Stimulated activated naive CD8-positive, alpha-beta T cell treated with anti-CD3 and anti-CD28 coated beads, Interleukin-15, amount 100 ng/mL, for 72 hours (primary cell): ENCODE measurements at regions not wholly inside any gene's neighbourhood (a gene's known extent, or its start where the extent isn't known, plus 50 kb on each side); places are given as distances from the start of the nearest gene placed in this dataset.
A peak's percentile ranks its signal among the peaks of the same experiment; 100 is the strongest.

Source experiments
- ATAC-seq: fragments of 150-1000 bp; cut with Tn5 transposase; 2 replicates; pipeline ENCODE4 v1.10.0; 2021; ENCODE audit warnings: mild to moderate bottlenecking, moderate library complexity
- DNase-seq, 2 donors: peaks; one replicate each; pipeline ENCODE4 v3.0.0; 2021 to 2022
- H3K27ac Mint-ChIP-seq, 2 donors: one replicate each; pipeline ENCODE4 v1.8.0; 2022; ENCODE audit warnings: mild to moderate bottlenecking in 2 of 2, mixed read lengths in 2 of 2, moderate library complexity in 2 of 2
- H3K27me3 Mint-ChIP-seq: one replicate; pipeline ENCODE4 v1.8.0; 2022; ENCODE audit warnings: mixed read lengths
- H3K4me1 Mint-ChIP-seq: one replicate; pipeline ENCODE4 v1.8.0; 2022; ENCODE audit warnings: mild to moderate bottlenecking, mixed read lengths
- H3K4me3 Mint-ChIP-seq, 2 donors: one replicate each; pipeline ENCODE4 v1.8.0; 2022; ENCODE audit warnings: mild to moderate bottlenecking in 2 of 2, mixed read lengths in 2 of 2, moderate library complexity in 1 of 2
- H3K9me3 Mint-ChIP-seq, 2 donors: one replicate each; pipeline ENCODE4 v1.8.0; 2022; ENCODE audit warnings: mixed read lengths in 2 of 2

DNA sequence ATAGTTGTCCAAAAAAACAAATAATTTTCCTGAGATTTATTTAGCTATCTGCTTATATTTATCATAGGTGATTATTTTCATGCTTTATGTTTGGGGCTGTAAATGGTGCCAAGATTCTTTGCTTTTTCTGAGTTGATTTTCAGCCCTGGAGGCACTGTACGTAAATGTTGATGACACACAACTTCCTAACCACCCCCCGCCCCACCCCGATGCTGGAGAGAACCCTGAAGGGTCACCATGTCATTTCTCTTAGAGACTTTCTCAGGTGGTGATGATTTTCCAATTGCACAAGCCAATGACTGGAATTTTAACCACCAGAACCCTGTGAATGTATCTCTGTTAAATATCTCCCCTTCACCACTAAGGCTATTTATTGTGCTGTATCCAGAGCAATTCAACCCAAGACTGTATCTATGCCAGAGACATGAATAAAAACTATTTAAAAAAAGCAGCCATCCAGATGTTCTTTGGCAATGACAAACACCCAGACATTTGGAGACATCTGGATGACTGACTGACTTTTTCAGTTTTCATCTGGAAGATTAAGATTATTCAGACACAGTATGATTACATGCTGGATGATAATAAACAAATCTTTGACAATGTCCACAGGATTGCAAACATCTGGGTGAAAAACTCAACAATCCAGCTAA is 346.0 kb downstream of the LMX1A start:
- ATAC-seq (no peak), DNase-seq (no peak)
- Mint-ChIP-seq H3K27me3 (no peaks in the 10 kb centered on the region), H3K4me1 (no peaks in the 10 kb centered on the region), H3K9me3 (no peaks in the 10 kb centered on the region), H3K4me3 (no peak overlapping the region), H3K27ac (no peak overlapping the region)

DNA sequence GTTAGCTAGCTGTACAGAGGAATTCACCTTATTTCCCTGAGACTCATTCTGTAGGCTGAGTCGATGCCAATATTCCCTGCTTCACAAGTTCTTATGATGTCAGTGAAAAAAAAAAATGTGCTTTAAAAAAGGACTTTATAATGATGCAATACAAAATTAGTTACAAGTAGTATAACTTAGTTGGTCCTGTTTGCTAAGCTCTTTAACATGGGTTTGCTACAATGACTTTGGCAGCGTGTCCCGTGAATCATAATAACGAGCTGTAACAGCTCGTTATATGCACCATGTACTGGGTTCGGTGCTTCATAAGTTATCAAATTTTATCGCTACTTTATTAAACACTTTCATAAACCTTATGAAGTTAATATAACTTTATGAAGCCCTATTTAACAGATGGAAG is 349.7 kb downstream of the LMX1A start:
- Mint-ChIP-seq H3K4me1 (no peaks in the 10 kb centered on the region), H3K9me3 (peaks cover 5 to 7% of the 10 kb centered on the region in 2 donors)
- no peak for ATAC-seq

DNA sequence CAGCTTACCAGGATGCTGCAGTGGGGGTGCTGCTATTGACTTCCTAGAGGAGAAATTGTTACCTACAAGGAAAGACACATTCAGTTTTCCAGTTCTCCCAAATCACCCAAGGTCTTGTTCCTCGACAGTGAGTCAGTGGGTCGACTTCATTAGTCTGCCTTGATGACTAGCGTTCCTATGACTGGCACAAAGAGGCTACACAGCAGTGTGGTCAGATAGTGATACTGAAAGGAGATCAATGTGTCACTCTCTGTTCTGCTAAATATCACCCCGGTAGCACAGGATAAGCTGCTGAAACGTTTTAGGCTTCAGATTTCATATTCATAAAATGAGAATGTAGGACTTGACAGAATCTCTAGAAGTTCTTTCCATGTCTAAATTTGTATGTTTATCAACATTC is 357.4 kb downstream of the LMX1A start:
- Mint-ChIP-seq H3K9me3 (peaks cover 7 to 13% of the 10 kb centered on the region in 2 donors), H3K4me3 (no peak overlapping the region), H3K4me1 (no peaks in the 10 kb centered on the region), H3K27ac (no peak overlapping the region), H3K27me3 (no peaks in the 10 kb centered on the region)
- ATAC-seq (no peak), DNase-seq (no peak)

More for the DNA sequence above, 349.7 kb downstream of the LMX1A start:
- no peak overlapping the region for H3K27ac Mint-ChIP-seq
- no peak overlapping the region for H3K4me3 Mint-ChIP-seq
- no peaks in the 10 kb centered on the region for H3K27me3 Mint-ChIP-seq
- DNase-seq = no peak

DNA sequence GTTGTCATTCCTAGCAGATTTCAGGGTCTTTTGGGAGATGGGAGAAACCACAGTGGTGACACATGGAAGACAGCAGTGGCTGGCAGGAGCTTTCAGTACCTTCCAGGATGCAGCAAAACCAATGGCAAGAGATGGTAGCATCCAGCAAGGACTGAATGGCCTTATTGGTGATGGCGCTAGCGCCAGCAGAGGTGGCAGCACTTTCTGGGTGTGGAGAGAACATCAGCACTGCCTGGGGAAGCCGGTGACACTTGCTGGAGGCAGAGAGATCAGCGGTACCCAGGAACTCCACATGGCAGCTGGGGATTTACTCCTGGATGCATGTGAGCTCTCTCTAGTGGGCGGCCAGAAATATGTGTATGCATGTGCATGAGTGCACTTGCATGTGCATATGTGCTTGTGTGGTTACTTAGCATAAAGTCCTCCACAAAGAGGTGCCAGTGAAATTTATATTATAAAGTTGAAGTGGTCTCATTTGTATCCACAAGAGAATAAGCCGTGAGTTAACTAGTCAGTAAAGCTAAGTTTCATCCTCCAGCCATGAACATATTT is 364.7 kb downstream of the LMX1A start:
- H3K27ac Mint-ChIP-seq = no peak overlapping the region
- H3K9me3 Mint-ChIP-seq = peaks cover 0 to 6% of the 10 kb centered on the region in 2 donors
- no peak for DNase-seq
- H3K27me3 Mint-ChIP-seq = no peaks in the 10 kb centered on the region
- no peak overlapping the region for H3K4me3 Mint-ChIP-seq
- no peak for ATAC-seq
- H3K4me1 Mint-ChIP-seq = no peaks in the 10 kb centered on the region

DNA sequence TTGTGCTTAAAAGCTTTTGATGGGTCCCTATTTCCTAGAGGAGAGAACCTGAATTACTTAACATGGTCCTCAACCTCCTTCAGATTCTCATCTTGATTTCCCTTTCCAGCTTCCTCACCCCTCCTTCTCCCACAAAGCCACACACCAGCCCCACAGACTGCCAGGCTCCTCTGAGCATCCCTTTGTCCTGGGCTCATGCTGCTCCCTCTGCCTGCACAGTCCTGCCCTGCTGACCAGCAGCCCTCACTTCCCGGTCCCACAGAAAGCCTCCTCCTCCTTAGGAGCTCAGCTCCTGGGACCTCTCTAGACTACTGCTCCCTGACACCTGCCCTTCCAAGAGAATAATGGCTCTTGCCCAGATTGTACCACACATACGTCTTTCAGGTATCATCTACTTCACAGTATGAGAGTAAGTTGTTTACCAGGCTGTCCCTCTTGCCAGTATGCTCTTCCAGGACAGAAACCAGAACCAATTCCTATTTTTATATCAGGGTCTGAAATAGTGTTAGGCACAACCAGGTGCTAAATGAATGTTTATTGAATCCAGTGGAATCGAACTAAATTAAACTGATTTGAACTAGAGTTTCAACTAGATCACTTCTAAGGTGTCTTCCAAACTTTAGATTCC is 373.4 kb downstream of the LMX1A start:
- ATAC-seq = no peak
- Mint-ChIP-seq H3K27me3 (no peaks in the 10 kb centered on the region), H3K27ac (peak overlapping the region in 1 of 2 donors; percentile 90), H3K9me3 (no peaks in the 10 kb centered on the region), H3K4me1 (no peaks in the 10 kb centered on the region), H3K4me3 (no peak overlapping the region)
- DNase-seq = no peak

DNA sequence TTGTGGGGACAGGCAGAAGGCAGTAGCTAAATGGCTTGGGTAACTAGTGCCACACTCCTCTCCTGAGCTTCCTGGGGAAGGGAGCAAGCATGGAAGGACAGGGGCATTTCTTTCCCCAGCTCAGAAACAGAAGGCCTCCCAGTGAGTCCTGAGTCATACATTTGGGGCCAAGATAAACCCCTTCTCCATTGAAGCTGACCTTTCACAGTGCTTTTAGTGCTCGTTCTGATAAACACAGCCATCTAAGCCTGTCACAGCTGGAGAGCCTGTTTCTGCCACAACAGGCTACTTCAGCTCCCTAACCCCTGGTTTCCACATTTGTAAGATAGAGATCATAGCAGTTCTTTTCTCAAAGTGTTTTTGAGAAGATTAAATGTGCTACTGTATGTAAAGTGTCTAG is 374.0 kb downstream of the LMX1A start:
- ATAC-seq (no peak), DNase-seq (no peak)
- Mint-ChIP-seq H3K9me3 (no peaks in the 10 kb centered on the region), H3K27me3 (no peaks in the 10 kb centered on the region), H3K4me3 (no peak overlapping the region), H3K27ac (no peak overlapping the region), H3K4me1 (no peaks in the 10 kb centered on the region)

DNA sequence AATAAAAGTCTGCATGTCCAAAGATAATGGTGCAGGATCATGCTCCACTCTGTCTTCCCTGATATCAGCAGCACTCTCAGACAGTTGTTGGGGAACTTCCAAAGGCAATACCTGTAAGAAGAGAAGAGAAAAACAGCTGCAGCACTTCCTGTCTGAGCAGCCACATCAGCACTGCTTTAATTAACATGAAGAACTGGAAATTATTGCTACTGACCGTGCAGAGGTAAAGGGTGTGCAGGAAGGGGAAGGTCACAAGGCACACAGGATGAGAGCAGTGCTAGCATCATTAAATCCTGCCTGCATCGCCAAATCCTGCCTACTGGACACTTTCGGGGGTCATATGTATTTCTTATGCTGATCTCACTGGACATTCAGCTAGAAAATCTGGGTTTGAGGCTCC is 379.0 kb downstream of the LMX1A start:
- no peaks in the 10 kb centered on the region for H3K4me1 Mint-ChIP-seq
- ATAC-seq = no peak
- DNase-seq = no peak
- H3K4me3 Mint-ChIP-seq = no peak overlapping the region
- no peaks in the 10 kb centered on the region for H3K9me3 Mint-ChIP-seq
- H3K27ac Mint-ChIP-seq = no peak overlapping the region
- no peaks in the 10 kb centered on the region for H3K27me3 Mint-ChIP-seq

DNA sequence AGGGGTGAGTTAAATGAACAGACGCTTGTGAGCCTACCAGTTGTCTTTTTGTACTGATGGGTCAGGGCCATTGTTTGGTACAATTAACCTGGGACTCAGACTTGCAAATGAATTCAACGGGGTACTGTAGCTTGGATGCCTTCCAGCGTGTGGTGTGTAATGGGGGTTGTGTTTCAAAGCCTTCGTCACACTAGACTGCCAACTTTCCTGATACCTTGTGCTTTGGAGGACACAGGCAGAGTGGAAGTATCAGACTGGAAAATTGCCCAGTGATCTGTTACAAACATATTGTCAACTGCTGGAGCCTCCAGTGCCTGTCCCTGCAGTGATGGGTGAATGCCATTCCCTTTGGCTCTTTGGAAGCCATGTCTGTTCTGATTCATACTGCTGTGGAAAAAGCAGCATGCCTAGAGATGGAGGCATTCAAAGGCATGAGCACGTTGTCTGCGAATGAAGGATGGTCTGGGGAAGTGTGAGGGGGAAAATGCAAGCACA is 384.5 kb downstream of the LMX1A start:
- ATAC-seq (no peak), DNase-seq (no peak)
- Mint-ChIP-seq H3K27ac (no peak overlapping the region), H3K4me1 (no peaks in the 10 kb centered on the region), H3K9me3 (no peaks in the 10 kb centered on the region), H3K27me3 (no peaks in the 10 kb centered on the region), H3K4me3 (no peak overlapping the region)

DNA sequence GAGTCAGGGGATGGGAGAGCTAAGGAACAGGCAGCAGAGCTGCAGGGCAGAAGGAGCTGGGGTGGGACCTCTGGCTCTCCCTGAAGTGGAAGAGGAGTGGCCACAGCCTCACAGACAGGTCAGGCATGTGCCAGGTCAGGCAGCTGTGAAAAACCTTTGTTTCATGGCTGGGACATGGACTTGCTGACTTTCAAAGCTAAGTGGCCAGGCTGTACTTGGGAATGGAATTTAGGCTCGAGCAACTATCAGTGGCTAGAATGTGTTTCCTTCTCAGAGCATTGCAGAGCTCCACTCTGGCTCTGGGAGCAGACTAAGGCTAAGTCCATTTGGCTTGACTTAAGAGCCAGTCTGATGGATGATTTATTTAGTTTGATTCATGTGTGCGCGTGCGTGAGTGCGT is 385.1 kb downstream of the LMX1A start:
- Mint-ChIP-seq H3K4me1 (no peaks in the 10 kb centered on the region), H3K27me3 (no peaks in the 10 kb centered on the region), H3K27ac (no peak overlapping the region), H3K9me3 (no peaks in the 10 kb centered on the region), H3K4me3 (no peak overlapping the region)
- ATAC-seq = no peak
- no peak for DNase-seq

DNA sequence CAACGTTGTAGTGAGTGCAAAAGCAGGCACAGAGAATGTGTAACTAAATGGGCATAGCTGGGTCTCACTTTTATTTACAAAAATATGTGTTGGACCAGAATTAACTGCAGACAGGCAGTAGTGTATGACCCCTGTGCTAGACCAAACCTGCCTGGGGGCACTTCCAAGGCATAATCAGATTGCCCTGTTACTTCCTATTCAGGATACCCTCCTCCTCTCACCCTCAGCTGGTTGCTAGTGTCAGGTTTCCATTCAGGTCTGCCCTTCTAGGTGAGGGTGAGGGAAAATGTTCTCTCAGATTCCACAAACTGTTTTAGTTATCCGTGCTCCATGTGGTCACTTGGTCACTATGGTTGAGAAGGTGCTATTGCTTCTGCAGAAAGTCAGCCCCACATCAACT is 387.3 kb downstream of the LMX1A start:
- Mint-ChIP-seq H3K27me3 (no peaks in the 10 kb centered on the region), H3K4me3 (no peak overlapping the region), H3K27ac (no peak overlapping the region), H3K4me1 (no peaks in the 10 kb centered on the region), H3K9me3 (no peaks in the 10 kb centered on the region)
- DNase-seq (no peak), ATAC-seq (no peak)

DNA sequence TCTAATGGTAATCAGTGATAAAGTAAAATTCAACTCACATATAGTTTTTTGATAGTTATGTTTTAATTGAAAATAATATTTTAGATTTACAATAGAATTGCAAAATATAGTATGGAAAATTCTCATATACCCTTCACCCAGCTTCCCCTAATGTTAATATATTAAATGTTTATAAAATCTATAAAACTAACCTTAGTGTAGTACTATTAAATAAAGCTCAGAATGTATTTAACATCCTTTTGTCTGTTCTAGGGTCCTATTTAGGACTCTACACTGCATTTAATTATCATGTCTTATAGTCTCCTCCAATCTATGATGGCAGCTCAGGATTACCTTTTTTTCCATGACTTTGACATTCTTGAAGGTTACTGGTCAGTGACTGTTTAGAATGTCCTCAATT is 389.2 kb downstream of the LMX1A start:
- no peak overlapping the region for H3K4me3 Mint-ChIP-seq
- H3K4me1 Mint-ChIP-seq = no peaks in the 10 kb centered on the region
- H3K27ac Mint-ChIP-seq = no peak overlapping the region
- ATAC-seq (no peak), DNase-seq (no peak)
- H3K27me3 Mint-ChIP-seq = no peaks in the 10 kb centered on the region
- H3K9me3 Mint-ChIP-seq = peaks cover 0 to 12% of the 10 kb centered on the region in 2 donors

DNA sequence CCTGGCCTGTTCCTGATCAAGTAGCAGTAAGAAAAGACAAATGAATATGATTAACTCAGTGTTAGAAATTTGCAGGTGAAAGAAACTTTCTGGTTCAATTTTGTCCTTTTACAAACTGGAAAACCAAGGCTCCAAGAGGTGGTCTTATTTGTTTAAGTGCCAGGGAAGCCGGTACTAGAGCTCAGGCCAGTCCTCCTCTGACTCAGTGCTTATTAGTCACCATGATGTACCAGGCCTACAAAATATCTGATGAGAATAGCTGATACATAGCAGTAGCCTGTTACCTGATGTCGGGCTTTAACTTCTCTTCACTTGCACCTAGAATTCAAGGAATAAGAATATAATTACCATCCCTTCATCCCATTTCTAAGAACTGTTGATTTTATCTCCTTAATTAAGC is 394.8 kb downstream of the LMX1A start:
- Mint-ChIP-seq H3K9me3 (peaks cover 0 to 12% of the 10 kb centered on the region in 2 donors), H3K4me1 (no peaks in the 10 kb centered on the region), H3K27ac (no peak overlapping the region), H3K4me3 (no peak overlapping the region), H3K27me3 (no peaks in the 10 kb centered on the region)
- DNase-seq (no peak), ATAC-seq (no peak)

DNA sequence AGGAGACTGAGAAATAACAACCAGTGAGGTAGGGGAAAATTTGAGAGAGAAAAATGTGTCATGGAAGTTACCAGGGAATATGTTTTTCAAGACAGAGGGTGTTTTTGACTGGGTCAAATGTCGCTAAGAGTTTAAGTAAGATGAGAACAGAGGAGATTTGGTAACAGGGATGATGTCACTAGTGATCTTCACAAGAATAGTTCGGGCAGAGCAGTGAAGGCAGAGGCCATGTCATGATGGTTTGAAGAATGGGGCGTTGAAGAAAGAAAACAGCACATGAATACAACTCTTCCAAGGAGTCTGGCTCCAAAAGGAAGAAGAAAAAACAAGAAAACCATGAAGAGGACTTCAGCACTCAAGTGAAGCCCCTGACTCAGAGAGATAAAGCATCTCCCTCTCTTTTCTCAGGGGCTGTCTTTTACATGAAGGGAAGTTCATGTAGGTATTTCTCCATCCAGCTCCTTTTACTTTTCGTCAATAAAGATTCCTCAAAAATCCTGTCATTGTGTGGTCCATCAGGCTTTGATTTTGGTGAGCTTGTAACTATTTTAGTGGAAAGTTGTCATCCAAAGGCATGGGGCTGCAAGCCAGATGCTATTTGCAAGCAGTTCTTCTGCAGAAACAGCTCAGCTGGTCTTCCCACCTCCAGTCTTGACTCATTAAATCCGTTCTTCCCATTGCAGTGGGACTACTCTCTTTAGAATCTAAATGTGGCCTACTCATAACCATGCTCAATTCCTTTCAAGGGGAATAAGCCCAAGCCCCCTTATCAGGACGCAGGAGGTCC is 397.3 kb downstream of the LMX1A start:
- H3K27me3 Mint-ChIP-seq = no peaks in the 10 kb centered on the region
- no peak overlapping the region for H3K4me3 Mint-ChIP-seq
- H3K4me1 Mint-ChIP-seq = no peaks in the 10 kb centered on the region
- H3K9me3 Mint-ChIP-seq = peaks cover 0 to 12% of the 10 kb centered on the region in 2 donors
- no peak for DNase-seq
- H3K27ac Mint-ChIP-seq = peak overlapping the region in 1 of 2 donors; percentile 3
- no peak for ATAC-seq

DNA sequence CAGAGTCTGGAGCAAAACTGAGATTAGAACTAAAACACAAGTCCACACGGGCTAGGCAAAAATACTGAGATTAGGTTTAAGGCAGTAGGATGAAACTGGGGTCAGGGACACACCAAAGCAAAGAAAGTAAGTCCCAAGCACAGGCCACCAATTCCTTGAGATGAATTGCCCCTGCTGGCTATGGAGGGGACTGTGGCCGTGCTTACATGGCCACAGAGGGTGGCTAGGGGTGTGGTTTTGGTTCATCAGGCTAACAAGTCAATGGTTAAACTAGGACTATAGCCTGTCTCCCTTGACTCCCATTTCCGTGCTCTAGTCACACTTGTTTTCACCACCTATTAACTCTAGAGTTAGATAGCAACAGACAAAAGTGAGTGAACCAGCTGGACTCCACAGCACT is 394.8 kb downstream of the PBX1 start:
- Mint-ChIP-seq H3K4me3 (no peak overlapping the region), H3K9me3 (peaks cover 4 to 10% of the 10 kb centered on the region in 2 donors), H3K4me1 (no peaks in the 10 kb centered on the region), H3K27me3 (no peaks in the 10 kb centered on the region), H3K27ac (no peak overlapping the region)
- no peak for DNase-seq
- ATAC-seq = no peak

DNA sequence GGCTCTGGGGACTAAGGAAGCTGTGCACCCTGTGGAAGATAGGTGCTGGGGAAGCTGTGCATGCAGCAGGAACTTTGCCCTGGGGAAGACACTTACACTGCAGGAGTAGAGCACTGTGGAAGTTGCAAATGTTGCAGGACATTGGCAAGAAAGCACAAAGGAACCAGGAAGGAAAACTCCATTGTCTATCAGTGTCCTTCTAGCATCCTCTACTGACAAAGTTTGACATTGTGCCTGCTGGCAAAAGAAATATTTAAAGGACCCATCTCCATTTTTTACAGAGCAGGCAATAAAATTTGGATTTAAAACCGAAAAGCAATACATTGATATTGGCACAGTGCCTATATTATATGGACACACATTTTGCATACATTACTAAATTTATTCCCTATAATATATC is 394.1 kb downstream of the PBX1 start:
- no peaks in the 10 kb centered on the region for H3K4me1 Mint-ChIP-seq
- ATAC-seq = no peak
- H3K27me3 Mint-ChIP-seq = no peaks in the 10 kb centered on the region
- H3K27ac Mint-ChIP-seq = no peak overlapping the region
- H3K4me3 Mint-ChIP-seq = no peak overlapping the region
- peaks cover 10 to 17% of the 10 kb centered on the region in 2 donors for H3K9me3 Mint-ChIP-seq
- no peak for DNase-seq

DNA sequence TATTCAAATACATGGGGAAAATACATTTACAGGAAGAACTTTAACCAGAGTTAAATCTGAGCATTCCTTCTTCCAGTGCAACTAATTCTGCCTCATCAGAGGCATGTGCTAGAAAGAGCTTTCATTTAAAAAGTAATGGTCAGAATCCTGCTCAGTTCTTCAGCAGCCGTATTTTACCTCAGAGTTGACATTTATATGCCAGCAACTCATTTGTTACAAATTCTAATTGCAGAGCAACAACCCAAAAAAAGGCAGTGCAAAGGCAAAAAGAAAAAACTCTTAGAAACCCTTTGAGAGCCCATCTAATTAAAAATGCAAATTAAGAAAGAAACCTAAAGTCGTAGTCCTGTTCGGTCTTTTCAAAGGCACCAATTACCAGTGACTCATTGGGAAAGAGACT is 392.5 kb downstream of the PBX1 start:
- no peak overlapping the region for H3K4me3 Mint-ChIP-seq
- no peak overlapping the region for H3K27ac Mint-ChIP-seq
- H3K4me1 Mint-ChIP-seq = no peaks in the 10 kb centered on the region
- DNase-seq (no peak), ATAC-seq (no peak)
- peaks cover 17 to 18% of the 10 kb centered on the region in 2 donors for H3K9me3 Mint-ChIP-seq
- no peaks in the 10 kb centered on the region for H3K27me3 Mint-ChIP-seq
